Adrenal gland (tissue), 5 donors: ENCODE measurements at regions not wholly inside any gene's neighbourhood (a gene's known extent, or its start where the extent isn't known, plus 50 kb on each side); places are given as distances from the start of the nearest gene placed in this dataset.

ENCODE experiments used
- POLR2A ChIP-seq, 2 donors: fragments of 450-650 bp; IDR thresholded peaks; one replicate each; pipeline ENCODE4 v1.6.1; 2017; ENCODE audit warnings: antibody characterized with exemption in 2 of 2, mild to moderate bottlenecking in 2 of 2, moderate library complexity in 1 of 2
- TF ChIP-seq, protein P1 (sequence below), 6 experiments: fragments of 450-650 bp in 4 of 6; fragments of 200-600 bp in 2 of 6; sonication (generic) in 1 of 6; IDR thresholded peaks; 1 replicate in 5 of 6; 2 replicates in 1 of 6; pipeline versions ENCODE4 v1.5.1 to v1.8.0; 2016 to 2021; ENCODE audit warnings: antibody characterized with exemption in 6 of 6, mild to moderate bottlenecking in 2 of 6, moderate library complexity in 1 of 6
- donor health status: DM: no; HTN: no; CAD: no.

DNA sequence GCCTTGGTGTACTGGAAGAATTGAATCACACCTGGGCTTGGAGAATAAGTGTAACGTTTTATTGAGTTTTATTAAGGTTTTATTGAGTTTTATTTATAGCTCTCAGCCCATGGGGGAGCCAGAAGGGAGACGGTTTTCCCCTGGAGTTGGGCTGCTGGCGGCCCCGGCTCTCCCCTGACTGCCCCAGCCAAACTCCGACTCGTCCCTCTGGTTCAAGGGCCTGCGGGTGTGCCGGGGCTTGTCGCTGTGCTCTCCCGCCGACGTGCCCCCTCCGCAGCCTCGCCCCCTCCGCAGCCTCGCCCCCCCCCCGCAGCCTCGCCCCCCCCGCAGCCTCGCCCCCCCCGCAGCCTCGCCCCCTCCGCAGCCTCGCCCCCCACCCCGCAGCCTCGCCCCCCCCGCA lies 326.1 kb upstream of the RTL1 start:
- TF ChIP-seq, protein P1, sequence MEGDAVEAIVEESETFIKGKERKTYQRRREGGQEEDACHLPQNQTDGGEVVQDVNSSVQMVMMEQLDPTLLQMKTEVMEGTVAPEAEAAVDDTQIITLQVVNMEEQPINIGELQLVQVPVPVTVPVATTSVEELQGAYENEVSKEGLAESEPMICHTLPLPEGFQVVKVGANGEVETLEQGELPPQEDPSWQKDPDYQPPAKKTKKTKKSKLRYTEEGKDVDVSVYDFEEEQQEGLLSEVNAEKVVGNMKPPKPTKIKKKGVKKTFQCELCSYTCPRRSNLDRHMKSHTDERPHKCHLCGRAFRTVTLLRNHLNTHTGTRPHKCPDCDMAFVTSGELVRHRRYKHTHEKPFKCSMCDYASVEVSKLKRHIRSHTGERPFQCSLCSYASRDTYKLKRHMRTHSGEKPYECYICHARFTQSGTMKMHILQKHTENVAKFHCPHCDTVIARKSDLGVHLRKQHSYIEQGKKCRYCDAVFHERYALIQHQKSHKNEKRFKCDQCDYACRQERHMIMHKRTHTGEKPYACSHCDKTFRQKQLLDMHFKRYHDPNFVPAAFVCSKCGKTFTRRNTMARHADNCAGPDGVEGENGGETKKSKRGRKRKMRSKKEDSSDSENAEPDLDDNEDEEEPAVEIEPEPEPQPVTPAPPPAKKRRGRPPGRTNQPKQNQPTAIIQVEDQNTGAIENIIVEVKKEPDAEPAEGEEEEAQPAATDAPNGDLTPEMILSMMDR (IDR thresholded peaks at IDR 0.05): no peak
- TF ChIP-seq POLR2A (IDR thresholded peaks at IDR 0.05): no peak
